Natural killer cell treated with Interleukin-12 subunit alpha and Interleukin-12 subunit beta and Interleukin-15 and Interleukin-18, amount 100 ng/mL, for 72 hours (primary cell): ENCODE measurements at regions not wholly inside any gene's neighbourhood (a gene's known extent, or its start where the extent isn't known, plus 50 kb on each side); places are given as distances from the start of the nearest gene placed in this dataset.
"Not testable (repeated sequence)": the region's sequence is repeated elsewhere in the genome, so short reads cannot be mapped to it uniquely, and the experiment has no call there.

ENCODE experiments used
- ATAC-seq, 2 donors: fragments of 150-1000 bp; cut with Tn5 transposase in 1 of 2; sonication (Bioruptor Pico), chemical (Tn5 transposase) in 1 of 2; 2 replicates each; pipeline ENCODE4 v1.10.0; 2021
- DNase-seq: peaks from one replicate; pipeline ENCODE4 v3.0.0; 2022; ENCODE audit warnings: low spot score
- H3K27ac Mint-ChIP-seq, 2 donors: 1 replicate in 1 of 2; 2 replicates in 1 of 2; pipeline ENCODE4 v1.8.0; 2022; ENCODE audit warnings: mixed read lengths in 2 of 2, mild to moderate bottlenecking in 1 of 2, moderate library complexity in 1 of 2
- H3K27me3 Mint-ChIP-seq, 2 donors: 1 replicate in 1 of 2; 2 replicates in 1 of 2; pipeline ENCODE4 v1.8.0; 2022; ENCODE audit warnings: mixed read lengths in 2 of 2
- H3K36me3 Mint-ChIP-seq: one replicate; pipeline ENCODE4 v1.8.0; 2022; ENCODE audit warnings: mixed read lengths
- H3K4me1 Mint-ChIP-seq, 2 donors: 1 replicate in 1 of 2; 2 replicates in 1 of 2; pipeline ENCODE4 v1.8.0; 2022; ENCODE audit warnings: low read depth in 2 of 2, mixed read lengths in 2 of 2, mild to moderate bottlenecking in 1 of 2
- H3K4me3 Mint-ChIP-seq: one replicate; pipeline ENCODE4 v1.8.0; 2022; ENCODE audit warnings: mixed read lengths
- H3K9me3 Mint-ChIP-seq: 2 replicates; pipeline ENCODE4 v1.8.0; 2022; ENCODE audit warnings: mixed read lengths

DNA sequence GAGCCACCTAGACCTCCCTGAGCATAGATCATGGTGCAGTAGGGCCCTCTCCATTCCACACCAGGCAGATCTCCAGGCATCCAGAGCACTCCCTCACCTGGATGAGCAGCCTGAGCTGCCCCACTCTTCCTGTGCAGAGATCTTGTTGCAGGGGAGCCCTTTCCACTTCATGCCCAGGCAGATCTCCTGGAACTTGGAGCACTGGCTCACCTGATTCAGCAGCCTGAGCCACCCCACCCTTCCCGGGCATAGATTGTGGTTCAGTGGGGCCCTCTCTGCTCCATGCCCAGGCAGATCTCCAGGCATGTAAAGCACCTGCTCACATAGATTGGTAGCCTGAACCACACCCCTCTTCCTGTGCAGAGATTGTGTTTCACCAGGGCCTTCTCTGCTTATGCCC, 78.0 kb downstream of the SEC16B start:
- ATAC-seq (no peak), DNase-seq (no peak)
- Mint-ChIP-seq H3K4me1 (no peaks in the 10 kb centered on the region), H3K27ac (no peak overlapping the region), H3K27me3 (no peaks in the 10 kb centered on the region), H3K36me3 (peaks cover 12% of the 10 kb centered on the region), H3K9me3 (peaks cover 16% of the 10 kb centered on the region), H3K4me3 (no peak overlapping the region)

DNA sequence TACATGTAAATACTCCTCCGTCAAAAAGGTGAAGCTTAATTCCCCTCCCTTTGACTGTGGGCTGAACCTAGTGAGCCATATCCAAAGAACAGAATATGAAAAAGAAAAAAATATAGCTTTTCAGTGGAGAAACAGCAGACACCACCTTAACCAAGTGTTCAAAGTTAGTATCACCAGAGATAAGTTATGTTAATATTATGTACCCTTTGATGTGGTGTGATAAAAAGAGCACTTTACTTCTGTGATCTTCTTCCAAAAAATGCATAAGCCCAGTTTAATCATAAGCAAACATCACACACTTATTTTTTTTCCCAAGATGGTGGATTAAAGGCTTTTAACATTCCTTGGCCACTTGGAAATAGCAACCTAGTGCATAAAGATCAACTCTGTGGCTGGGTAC, 79.4 kb downstream of the SEC16B start:
- Mint-ChIP-seq H3K4me3 (no peak overlapping the region), H3K4me1 (no peaks in the 10 kb centered on the region), H3K27me3 (no peaks in the 10 kb centered on the region), H3K36me3 (peaks cover 12% of the 10 kb centered on the region), H3K9me3 (peaks cover 11% of the 10 kb centered on the region), H3K27ac (no peak overlapping the region)
- DNase-seq (no peak), ATAC-seq (no peak)

- DNase-seq (no peak), ATAC-seq (no peak)
- Mint-ChIP-seq H3K27me3 (no peaks in the 10 kb centered on the region), H3K36me3 (peaks cover 3% of the 10 kb centered on the region), H3K9me3 (peaks cover 12% of the 10 kb centered on the region), H3K27ac (no peak overlapping the region), H3K4me3 (no peak overlapping the region), H3K4me1 (no peaks in the 10 kb centered on the region)
These were observed 85.3 kb downstream of the SEC16B start for GRCh38 chr1:177884479-177885021.

- Mint-ChIP-seq H3K4me3 (no peak overlapping the region), H3K36me3 (no peaks in the 10 kb centered on the region), H3K9me3 (peaks cover 16% of the 10 kb centered on the region), H3K27me3 (no peaks in the 10 kb centered on the region), H3K4me1 (no peaks in the 10 kb centered on the region), H3K27ac (no peak overlapping the region)
- ATAC-seq: no peak
- no peak for DNase-seq
These were observed 86.3 kb downstream of the SEC16B start for GRCh38 chr1:177883581-177883980.

DNA sequence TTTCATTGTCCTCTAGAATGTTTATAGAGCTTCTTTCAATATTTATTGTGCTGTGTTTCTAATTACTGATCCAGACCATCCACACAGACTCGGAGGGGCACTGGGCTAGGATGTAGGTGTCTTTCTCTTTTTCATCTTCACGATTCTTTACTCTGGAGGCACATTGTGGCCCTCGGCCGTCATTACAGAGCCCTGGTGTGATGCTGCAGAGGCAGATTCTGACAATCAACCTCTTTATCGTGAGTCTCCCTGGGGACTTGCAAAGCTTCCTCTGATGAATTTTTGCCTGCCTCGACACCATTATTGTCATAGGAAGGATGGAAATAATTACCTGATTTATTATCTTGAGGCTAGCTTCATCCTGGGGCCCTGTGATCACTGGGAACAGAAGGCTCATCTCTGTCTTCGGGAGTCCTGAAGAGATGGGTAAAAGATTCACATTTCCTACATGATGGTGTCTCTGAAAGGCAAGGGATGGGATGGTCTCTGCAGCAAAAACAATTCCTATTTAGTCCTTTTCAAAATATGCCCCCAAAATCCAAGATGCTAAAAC, 89.4 kb downstream of the SEC16B start:
- ATAC-seq (no peak), DNase-seq (no peak)
- no peaks in the 10 kb centered on the region for H3K4me1 Mint-ChIP-seq
- no peaks in the 10 kb centered on the region for H3K36me3 Mint-ChIP-seq
- H3K27ac Mint-ChIP-seq: no peak overlapping the region
- H3K4me3 Mint-ChIP-seq: no peak overlapping the region
- H3K9me3 Mint-ChIP-seq: peaks cover 17% of the 10 kb centered on the region
- H3K27me3 Mint-ChIP-seq: no peaks in the 10 kb centered on the region

- Mint-ChIP-seq H3K27me3 (no peaks in the 10 kb centered on the region), H3K9me3 (peaks cover 19% of the 10 kb centered on the region), H3K36me3 (no peaks in the 10 kb centered on the region), H3K4me1 (no peaks in the 10 kb centered on the region), H3K4me3 (no peak overlapping the region), H3K27ac (no peak overlapping the region)
- ATAC-seq (no peak), DNase-seq (no peak)
These were observed 92.8 kb downstream of the SEC16B start for GRCh38 chr1:177877086-177877485.

GRCh38 chr1:177873238-177873637, 96.6 kb downstream of the SEC16B start:
- Mint-ChIP-seq H3K27ac (no peak overlapping the region), H3K27me3 (no peaks in the 10 kb centered on the region), H3K4me3 (no peak overlapping the region), H3K4me1 (no peaks in the 10 kb centered on the region), H3K9me3 (peaks cover 17% of the 10 kb centered on the region), H3K36me3 (no peaks in the 10 kb centered on the region)
- DNase-seq (no peak), ATAC-seq (no peak)

- DNase-seq: no peak
- no peak overlapping the region for H3K27ac Mint-ChIP-seq
- H3K4me1 Mint-ChIP-seq: no peaks in the 10 kb centered on the region
- H3K4me3 Mint-ChIP-seq: no peak overlapping the region
- no peaks in the 10 kb centered on the region for H3K36me3 Mint-ChIP-seq
- H3K9me3 Mint-ChIP-seq: peaks cover 17% of the 10 kb centered on the region
- no peaks in the 10 kb centered on the region for H3K27me3 Mint-ChIP-seq
- ATAC-seq: no peak
These were observed 97.5 kb downstream of the SEC16B start for GRCh38 chr1:177872308-177872900.

- no peaks in the 10 kb centered on the region for H3K4me1 Mint-ChIP-seq
- DNase-seq (no peak), ATAC-seq (no peak)
- H3K27ac Mint-ChIP-seq: no peak overlapping the region
- H3K27me3 Mint-ChIP-seq: no peaks in the 10 kb centered on the region
- peaks cover 15% of the 10 kb centered on the region for H3K9me3 Mint-ChIP-seq
- no peaks in the 10 kb centered on the region for H3K36me3 Mint-ChIP-seq
- H3K4me3 Mint-ChIP-seq: no peak overlapping the region
These were observed 98.1 kb downstream of the SEC16B start for GRCh38 chr1:177871613-177872307.

GRCh38 chr1:177869586-177869985, 100.3 kb downstream of the SEC16B start:
- no peak overlapping the region for H3K27ac Mint-ChIP-seq
- DNase-seq: no peak
- peaks cover 14% of the 10 kb centered on the region for H3K9me3 Mint-ChIP-seq
- no peak overlapping the region for H3K4me3 Mint-ChIP-seq
- H3K27me3 Mint-ChIP-seq: no peaks in the 10 kb centered on the region
- H3K4me1 Mint-ChIP-seq: no peaks in the 10 kb centered on the region
- H3K36me3 Mint-ChIP-seq: no peaks in the 10 kb centered on the region
- no peak for ATAC-seq

GRCh38 chr1:177869011-177869410, 100.8 kb downstream of the SEC16B start:
- H3K27ac Mint-ChIP-seq, H3K36me3 Mint-ChIP-seq, DNase-seq, H3K27me3 Mint-ChIP-seq, ATAC-seq, H3K4me3 Mint-ChIP-seq, H3K4me1 Mint-ChIP-seq: not testable (repeated sequence)
- peaks cover 12% of the 10 kb centered on the region for H3K9me3 Mint-ChIP-seq

GRCh38 chr1:177865807-177866206, 104.1 kb downstream of the SEC16B start:
- Mint-ChIP-seq H3K4me1 (no peaks in the 10 kb centered on the region), H3K27ac (no peak overlapping the region), H3K9me3 (peaks cover 13% of the 10 kb centered on the region), H3K27me3 (no peaks in the 10 kb centered on the region), H3K4me3 (no peak overlapping the region), H3K36me3 (no peaks in the 10 kb centered on the region)
- DNase-seq (no peak), ATAC-seq (no peak)

- DNase-seq (no peak), ATAC-seq (no peak)
- Mint-ChIP-seq H3K36me3 (no peaks in the 10 kb centered on the region), H3K4me1 (no peaks in the 10 kb centered on the region), H3K4me3 (no peak overlapping the region), H3K9me3 (peaks cover 15% of the 10 kb centered on the region), H3K27ac (no peak overlapping the region), H3K27me3 (no peaks in the 10 kb centered on the region)
These were observed 105.1 kb downstream of the SEC16B start for GRCh38 chr1:177864538-177865305.

- no peaks in the 10 kb centered on the region for H3K36me3 Mint-ChIP-seq
- H3K4me3 Mint-ChIP-seq: no peak overlapping the region
- H3K27me3 Mint-ChIP-seq: no peaks in the 10 kb centered on the region
- ATAC-seq: no peak
- H3K27ac Mint-ChIP-seq: no peak overlapping the region
- no peaks in the 10 kb centered on the region for H3K4me1 Mint-ChIP-seq
- H3K9me3 Mint-ChIP-seq: peaks cover 15% of the 10 kb centered on the region
- DNase-seq: no peak
These were observed 106.1 kb downstream of the SEC16B start for GRCh38 chr1:177863796-177864195.
